ENCODE measurements at regions not wholly inside any gene's neighbourhood (a gene's known extent, or its start where the extent isn't known, plus 50 kb on each side); places are given as distances from the start of the nearest gene placed in this dataset.

DNA sequence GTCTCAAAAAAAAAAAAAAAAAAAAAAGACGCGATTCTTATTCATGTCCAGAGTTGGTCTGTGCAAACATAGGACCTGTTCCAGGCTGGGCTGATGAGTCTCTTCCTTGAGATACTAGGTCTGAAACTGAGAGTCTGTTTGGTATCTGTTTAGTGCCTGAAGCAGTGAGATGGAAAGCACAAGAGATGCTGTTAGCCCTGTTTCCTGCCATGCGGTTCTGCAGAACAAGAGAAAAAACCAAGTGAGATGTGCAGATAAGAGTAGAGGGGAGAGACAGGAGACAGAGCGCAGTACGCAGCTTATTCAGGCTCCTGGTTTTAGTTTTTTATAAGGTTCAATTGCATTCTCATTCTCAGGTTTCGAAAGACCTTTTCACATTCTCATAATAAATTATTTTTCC is 85.8 kb upstream of the PRKCQ start:
- Histone ChIP-seq H3K27me3 (ENCODE audit: control insufficient read depth in 1 of 2, insufficient read depth in 1 of 2, low read length in 2 of 2) (peaks cover 4 to 7% of the 10 kb centered on the region in 2 experiments), H2AFZ (ENCODE audit: low read depth, low read length) (no peak overlapping the region), H2BK120ac (ENCODE audit: low read depth, low read length) (no peak overlapping the region), H3K27ac (ENCODE audit: low read length, poor library complexity, severe bottlenecking) (no peak overlapping the region), H3K4ac (ENCODE audit: low read depth in 1 of 2, low read length in 2 of 2) (no peak overlapping the region), H4K8ac (ENCODE audit: low read length) (no peak overlapping the region), H3K18ac (ENCODE audit: low read depth in 1 of 2, low read length in 2 of 2) (no peak overlapping the region), H3K36me3 (ENCODE audit: control insufficient read depth in 1 of 2, insufficient read depth in 2 of 2, low read depth in 1 of 2, low read length in 2 of 2) (no peaks in the 10 kb centered on the region), H3K9ac (ENCODE audit: low read length) (no peak overlapping the region), H2AK5ac (ENCODE audit: low read length, severe bottlenecking) (no peak overlapping the region), H3K23ac (ENCODE audit: low read length in 2 of 2) (no peak overlapping the region), H2BK15ac (ENCODE audit: low read depth, poor library complexity, severe bottlenecking) (no peak overlapping the region), H3K79me1 (replicated peaks; ENCODE audit: low read length, poor library complexity, severe bottlenecking) (no peaks in the 10 kb centered on the region), H2BK12ac (ENCODE audit: low read length in 2 of 2) (no peak overlapping the region), H3K4me3 (ENCODE audit: insufficient read depth in 1 of 2, low read depth in 1 of 2, low read length in 2 of 2) (no peak overlapping the region), H3K4me2 (ENCODE audit: low read length, poor library complexity, severe bottlenecking) (no peak overlapping the region), H3K4me1 (ENCODE audit: control insufficient read depth, insufficient read depth, low read depth, low read length) (no peaks in the 10 kb centered on the region), H4K91ac (ENCODE audit: low read length) (no peak overlapping the region), H3K14ac (ENCODE audit: low read length in 2 of 2) (no peak overlapping the region), H3K9me3 (ENCODE audit: control insufficient read depth, low read length) (no peaks in the 10 kb centered on the region), H2BK5ac (ENCODE audit: low read depth, low read length, poor library complexity, severe bottlenecking) (no peak overlapping the region)
- 62% methylated on average over 4 of the region's 6 CpGs for WGBS
- DNase-seq, result no peak

DNA sequence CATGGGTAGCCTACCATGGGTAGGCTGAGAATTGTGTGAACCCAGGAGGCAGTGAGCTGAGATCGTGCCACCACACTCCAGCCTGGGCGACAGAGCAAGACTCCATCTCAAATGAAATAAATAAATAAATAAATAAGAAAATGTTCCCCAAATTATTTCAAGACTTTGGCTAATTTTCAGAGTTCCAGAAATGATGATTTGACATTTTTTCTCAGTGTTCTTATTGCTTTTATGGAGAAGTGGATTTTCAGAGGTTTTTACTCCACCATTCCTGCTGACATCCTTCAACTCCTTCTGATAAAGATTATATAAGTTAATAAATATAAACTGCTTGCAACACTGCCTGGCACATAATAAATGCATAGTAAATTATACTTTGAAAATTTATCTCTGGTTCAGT is 80.4 kb upstream of the PRKCQ start:
- no CpG with 5 or more reads among the region's 2 CpGs for WGBS
- no peak overlapping the region for H3K9ac ChIP-seq (ENCODE audit: low read length)
- no peak overlapping the region for H2BK5ac ChIP-seq (ENCODE audit: low read depth, low read length, poor library complexity, severe bottlenecking)
- H2BK15ac ChIP-seq (ENCODE audit: low read depth, poor library complexity, severe bottlenecking), result no peak overlapping the region
- H2BK12ac ChIP-seq (ENCODE audit: low read length in 2 of 2), result no peak overlapping the region
- no peak overlapping the region for H4K8ac ChIP-seq (ENCODE audit: low read length)
- no peak overlapping the region for H2BK120ac ChIP-seq (ENCODE audit: low read depth, low read length)
- DNase-seq, result no peak
- no peak overlapping the region for H4K91ac ChIP-seq (ENCODE audit: low read length)
- H3K27ac ChIP-seq (ENCODE audit: low read length, poor library complexity, severe bottlenecking), result no peak overlapping the region
- no peak overlapping the region for H3K18ac ChIP-seq (ENCODE audit: low read depth in 1 of 2, low read length in 2 of 2)
- H2AFZ ChIP-seq (ENCODE audit: low read depth, low read length), result no peak overlapping the region
- H3K23ac ChIP-seq (ENCODE audit: low read length in 2 of 2), result no peak overlapping the region
- no peak overlapping the region for H2AK5ac ChIP-seq (ENCODE audit: low read length, severe bottlenecking)
- H3K36me3 ChIP-seq (ENCODE audit: control insufficient read depth in 1 of 2, insufficient read depth in 2 of 2, low read depth in 1 of 2, low read length in 2 of 2), result no peaks in the 10 kb centered on the region
- H3K9me3 ChIP-seq (ENCODE audit: control insufficient read depth, low read length), result no peaks in the 10 kb centered on the region
- H3K79me1 ChIP-seq (replicated peaks; ENCODE audit: low read length, poor library complexity, severe bottlenecking), result no peaks in the 10 kb centered on the region
- no peak overlapping the region for H3K14ac ChIP-seq (ENCODE audit: low read length in 2 of 2)
- no peak overlapping the region for H3K4me3 ChIP-seq (ENCODE audit: insufficient read depth in 1 of 2, low read depth in 1 of 2, low read length in 2 of 2)
- H3K4ac ChIP-seq (ENCODE audit: low read depth in 1 of 2, low read length in 2 of 2), result no peak overlapping the region
- no peaks in the 10 kb centered on the region for H3K4me1 ChIP-seq (ENCODE audit: control insufficient read depth, insufficient read depth, low read depth, low read length)
- no peak overlapping the region for H3K4me2 ChIP-seq (ENCODE audit: low read length, poor library complexity, severe bottlenecking)
- peaks cover 0 to 25% of the 10 kb centered on the region in 2 experiments for H3K27me3 ChIP-seq (ENCODE audit: control insufficient read depth in 1 of 2, insufficient read depth in 1 of 2, low read length in 2 of 2)

DNA sequence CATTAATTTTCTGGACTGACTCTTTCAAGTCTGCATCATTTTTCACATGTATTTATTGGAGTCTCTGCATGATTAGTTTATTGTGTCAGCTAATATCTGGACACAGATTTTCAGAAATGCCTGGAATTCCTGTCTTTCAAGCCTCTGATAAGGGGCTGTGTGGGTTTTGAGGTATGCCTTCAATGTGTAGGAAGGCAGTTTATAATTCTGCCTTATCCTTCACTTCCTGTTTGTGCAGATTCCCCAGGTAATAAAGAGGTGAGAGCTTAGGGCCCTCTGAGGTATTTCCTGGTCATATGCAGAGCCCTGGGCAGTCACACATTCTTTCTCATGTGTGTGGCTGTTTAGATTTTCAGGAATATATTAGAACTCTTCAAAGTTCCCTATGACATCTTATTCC is 79.4 kb upstream of the PRKCQ start:
- no peak overlapping the region for H3K27ac ChIP-seq (ENCODE audit: low read length, poor library complexity, severe bottlenecking)
- no peaks in the 10 kb centered on the region for H3K9me3 ChIP-seq (ENCODE audit: control insufficient read depth, low read length)
- no peak overlapping the region for H3K9ac ChIP-seq (ENCODE audit: low read length)
- H2AFZ ChIP-seq (ENCODE audit: low read depth, low read length), result no peak overlapping the region
- no peak overlapping the region for H4K8ac ChIP-seq (ENCODE audit: low read length)
- no peak for DNase-seq
- H2BK12ac ChIP-seq (ENCODE audit: low read length in 2 of 2), result no peak overlapping the region
- H2AK5ac ChIP-seq (ENCODE audit: low read length, severe bottlenecking), result no peak overlapping the region
- no peak overlapping the region for H2BK120ac ChIP-seq (ENCODE audit: low read depth, low read length)
- H4K91ac ChIP-seq (ENCODE audit: low read length), result no peak overlapping the region
- H3K4ac ChIP-seq (ENCODE audit: low read depth in 1 of 2, low read length in 2 of 2), result no peak overlapping the region
- no peak overlapping the region for H2BK15ac ChIP-seq (ENCODE audit: low read depth, poor library complexity, severe bottlenecking)
- no peaks in the 10 kb centered on the region for H3K4me1 ChIP-seq (ENCODE audit: control insufficient read depth, insufficient read depth, low read depth, low read length)
- H3K79me1 ChIP-seq (replicated peaks; ENCODE audit: low read length, poor library complexity, severe bottlenecking), result no peaks in the 10 kb centered on the region
- H3K4me3 ChIP-seq (ENCODE audit: insufficient read depth in 1 of 2, low read depth in 1 of 2, low read length in 2 of 2), result no peak overlapping the region
- no peaks in the 10 kb centered on the region for H3K36me3 ChIP-seq (ENCODE audit: control insufficient read depth in 1 of 2, insufficient read depth in 2 of 2, low read depth in 1 of 2, low read length in 2 of 2)
- H3K4me2 ChIP-seq (ENCODE audit: low read length, poor library complexity, severe bottlenecking), result no peak overlapping the region
- no peak overlapping the region for H3K18ac ChIP-seq (ENCODE audit: low read depth in 1 of 2, low read length in 2 of 2)
- H3K23ac ChIP-seq (ENCODE audit: low read length in 2 of 2), result no peak overlapping the region
- no peak overlapping the region for H2BK5ac ChIP-seq (ENCODE audit: low read depth, low read length, poor library complexity, severe bottlenecking)
- peaks cover 0 to 25% of the 10 kb centered on the region in 2 experiments for H3K27me3 ChIP-seq (ENCODE audit: control insufficient read depth in 1 of 2, insufficient read depth in 1 of 2, low read length in 2 of 2)
- no peak overlapping the region for H3K14ac ChIP-seq (ENCODE audit: low read length in 2 of 2)

DNA sequence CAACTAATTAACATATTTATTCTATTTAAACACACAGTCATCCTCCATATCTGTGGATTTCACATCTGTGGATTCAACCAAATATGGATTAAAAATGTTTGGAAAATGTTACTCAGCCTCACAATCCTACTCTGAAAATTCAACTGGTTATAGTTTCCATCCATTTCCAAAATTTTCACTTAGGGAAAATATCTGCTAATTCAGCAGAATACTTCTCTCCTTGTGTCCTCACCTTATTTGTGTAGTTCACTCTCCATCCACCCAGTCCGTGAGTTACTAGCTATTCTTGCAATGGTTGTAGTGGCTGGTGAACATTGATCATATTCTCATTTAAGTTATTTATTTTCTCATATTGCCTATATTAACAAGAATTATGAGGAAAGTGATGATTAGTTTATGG is 77.6 kb upstream of the PRKCQ start:
- H3K4me2 ChIP-seq (ENCODE audit: low read length, poor library complexity, severe bottlenecking), result no peak overlapping the region
- no peak overlapping the region for H4K8ac ChIP-seq (ENCODE audit: low read length)
- no peak overlapping the region for H2BK5ac ChIP-seq (ENCODE audit: low read depth, low read length, poor library complexity, severe bottlenecking)
- DNase-seq, result no peak
- H2AFZ ChIP-seq (ENCODE audit: low read depth, low read length), result no peak overlapping the region
- H2BK12ac ChIP-seq (ENCODE audit: low read length in 2 of 2), result no peak overlapping the region
- no peak overlapping the region for H2BK120ac ChIP-seq (ENCODE audit: low read depth, low read length)
- no peaks in the 10 kb centered on the region for H3K79me1 ChIP-seq (replicated peaks; ENCODE audit: low read length, poor library complexity, severe bottlenecking)
- no peak overlapping the region for H3K9ac ChIP-seq (ENCODE audit: low read length)
- H2BK15ac ChIP-seq (ENCODE audit: low read depth, poor library complexity, severe bottlenecking), result no peak overlapping the region
- WGBS, result no CpG with 5 or more reads among the region's 1 CpG
- H4K91ac ChIP-seq (ENCODE audit: low read length), result no peak overlapping the region
- H3K27ac ChIP-seq (ENCODE audit: low read length, poor library complexity, severe bottlenecking), result no peak overlapping the region
- no peaks in the 10 kb centered on the region for H3K36me3 ChIP-seq (ENCODE audit: control insufficient read depth in 1 of 2, insufficient read depth in 2 of 2, low read depth in 1 of 2, low read length in 2 of 2)
- no peak overlapping the region for H3K4ac ChIP-seq (ENCODE audit: low read depth in 1 of 2, low read length in 2 of 2)
- H3K4me3 ChIP-seq (ENCODE audit: insufficient read depth in 1 of 2, low read depth in 1 of 2, low read length in 2 of 2), result no peak overlapping the region
- no peak overlapping the region for H3K23ac ChIP-seq (ENCODE audit: low read length in 2 of 2)
- H3K18ac ChIP-seq (ENCODE audit: low read depth in 1 of 2, low read length in 2 of 2), result no peak overlapping the region
- no peaks in the 10 kb centered on the region for H3K9me3 ChIP-seq (ENCODE audit: control insufficient read depth, low read length)
- H3K14ac ChIP-seq (ENCODE audit: low read length in 2 of 2), result no peak overlapping the region
- no peaks in the 10 kb centered on the region for H3K4me1 ChIP-seq (ENCODE audit: control insufficient read depth, insufficient read depth, low read depth, low read length)
- no peak overlapping the region for H2AK5ac ChIP-seq (ENCODE audit: low read length, severe bottlenecking)
- peaks cover 0 to 28% of the 10 kb centered on the region in 2 experiments for H3K27me3 ChIP-seq (ENCODE audit: control insufficient read depth in 1 of 2, insufficient read depth in 1 of 2, low read length in 2 of 2)

All from mesenchymal stem cell (in vitro differentiated cells and primary cell).